ENCODE measurements at regions not wholly inside any gene's neighbourhood (a gene's known extent, or its start where the extent isn't known, plus 50 kb on each side); places are given as distances from the start of the nearest gene placed in this dataset.

- no peak overlapping the region for H3K4me2 ChIP-seq (ENCODE audit: extremely low read depth, insufficient read depth, low read length)
- H3K4me1 ChIP-seq (ENCODE audit: control insufficient read depth, extremely low read depth, insufficient read depth, low read length): no peaks in the 10 kb centered on the region
- no peaks in the 10 kb centered on the region for H3K36me3 ChIP-seq (ENCODE audit: control insufficient read depth, insufficient read depth, low read length)
- no peaks in the 10 kb centered on the region for H3K9me3 ChIP-seq (ENCODE audit: control insufficient read depth, insufficient read depth, low read depth, low read length)
- H3K27me3 ChIP-seq (ENCODE audit: control insufficient read depth, insufficient read depth, low read length): no peaks in the 10 kb centered on the region
- no peaks in the 10 kb centered on the region for H4K20me1 ChIP-seq (ENCODE audit: control insufficient read depth, extremely low read depth, insufficient read depth, low read length)
- TF ChIP-seq, protein P1, sequence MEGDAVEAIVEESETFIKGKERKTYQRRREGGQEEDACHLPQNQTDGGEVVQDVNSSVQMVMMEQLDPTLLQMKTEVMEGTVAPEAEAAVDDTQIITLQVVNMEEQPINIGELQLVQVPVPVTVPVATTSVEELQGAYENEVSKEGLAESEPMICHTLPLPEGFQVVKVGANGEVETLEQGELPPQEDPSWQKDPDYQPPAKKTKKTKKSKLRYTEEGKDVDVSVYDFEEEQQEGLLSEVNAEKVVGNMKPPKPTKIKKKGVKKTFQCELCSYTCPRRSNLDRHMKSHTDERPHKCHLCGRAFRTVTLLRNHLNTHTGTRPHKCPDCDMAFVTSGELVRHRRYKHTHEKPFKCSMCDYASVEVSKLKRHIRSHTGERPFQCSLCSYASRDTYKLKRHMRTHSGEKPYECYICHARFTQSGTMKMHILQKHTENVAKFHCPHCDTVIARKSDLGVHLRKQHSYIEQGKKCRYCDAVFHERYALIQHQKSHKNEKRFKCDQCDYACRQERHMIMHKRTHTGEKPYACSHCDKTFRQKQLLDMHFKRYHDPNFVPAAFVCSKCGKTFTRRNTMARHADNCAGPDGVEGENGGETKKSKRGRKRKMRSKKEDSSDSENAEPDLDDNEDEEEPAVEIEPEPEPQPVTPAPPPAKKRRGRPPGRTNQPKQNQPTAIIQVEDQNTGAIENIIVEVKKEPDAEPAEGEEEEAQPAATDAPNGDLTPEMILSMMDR (conservative IDR thresholded peaks at IDR 0.05 in 1 of 2, IDR thresholded peaks at IDR 0.05 in 1 of 2; ENCODE audit: low read depth in 1 of 2, low read length in 2 of 2): no peak
- no peak for TF ChIP-seq EZH2 (IDR thresholded peaks at IDR 0.05; ENCODE audit: low read length, missing control alignments)
- no peak overlapping the region for H3K4me3 ChIP-seq (replicated peaks in 1 of 4; ENCODE audit: control extremely low read depth in 1 of 4, insufficient read depth in 1 of 4, low read depth in 3 of 4, low read length in 4 of 4)
- DNase-seq (ENCODE audit: low read depth in 2 of 2): no peak
- no peak overlapping the region for H2AFZ ChIP-seq (ENCODE audit: low read length)
- no peak overlapping the region for H3K27ac ChIP-seq (ENCODE audit: insufficient read depth, low read length)
- no peak overlapping the region for H3K9ac ChIP-seq (ENCODE audit: insufficient read depth, low read length)
- H3K79me2 ChIP-seq (ENCODE audit: control insufficient read depth, insufficient read depth, low read length): no peaks in the 10 kb centered on the region
These were observed 250.0 kb upstream of the EEF2KMT start for GRCh38 chr16:5347561-5347960.

GRCh38 chr16:5336941-5337340, 239.3 kb upstream of the EEF2KMT start:
- Histone ChIP-seq H3K27me3 (ENCODE audit: control insufficient read depth, insufficient read depth, low read length) (no peaks in the 10 kb centered on the region), H3K9me3 (ENCODE audit: control insufficient read depth, insufficient read depth, low read depth, low read length) (no peaks in the 10 kb centered on the region), H4K20me1 (ENCODE audit: control insufficient read depth, extremely low read depth, insufficient read depth, low read length) (no peaks in the 10 kb centered on the region), H3K4me2 (ENCODE audit: extremely low read depth, insufficient read depth, low read length) (no peak overlapping the region), H2AFZ (ENCODE audit: low read length) (no peak overlapping the region), H3K79me2 (ENCODE audit: control insufficient read depth, insufficient read depth, low read length) (no peaks in the 10 kb centered on the region), H3K9ac (ENCODE audit: insufficient read depth, low read length) (no peak overlapping the region), H3K4me1 (ENCODE audit: control insufficient read depth, extremely low read depth, insufficient read depth, low read length) (no peaks in the 10 kb centered on the region), H3K36me3 (ENCODE audit: control insufficient read depth, insufficient read depth, low read length) (no peaks in the 10 kb centered on the region), H3K4me3 (replicated peaks in 1 of 4; ENCODE audit: control extremely low read depth in 1 of 4, insufficient read depth in 1 of 4, low read depth in 3 of 4, low read length in 4 of 4) (no peak overlapping the region), H3K27ac (ENCODE audit: insufficient read depth, low read length) (no peak overlapping the region)
- DNase-seq (ENCODE audit: low read depth in 2 of 2): no peak
- TF ChIP-seq EZH2 (IDR thresholded peaks at IDR 0.05; ENCODE audit: low read length, missing control alignments): no peak
- TF ChIP-seq, protein P1 (conservative IDR thresholded peaks at IDR 0.05 in 1 of 2, IDR thresholded peaks at IDR 0.05 in 1 of 2; ENCODE audit: low read depth in 1 of 2, low read length in 2 of 2): no peak

- peak in 1 of 2 donors; percentile 55 for DNase-seq (ENCODE audit: low read depth in 2 of 2)
- H2AFZ ChIP-seq (ENCODE audit: low read length): no peak overlapping the region
- TF ChIP-seq, protein P1 (conservative IDR thresholded peaks at IDR 0.05 in 1 of 2, IDR thresholded peaks at IDR 0.05 in 1 of 2; ENCODE audit: low read depth in 1 of 2, low read length in 2 of 2): no peak
- no peak for TF ChIP-seq EZH2 (IDR thresholded peaks at IDR 0.05; ENCODE audit: low read length, missing control alignments)
These were observed 236.4 kb upstream of the EEF2KMT start for GRCh38 chr16:5333991-5334390.

More at GRCh38 chr16:5333991-5334390, 236.4 kb upstream of the EEF2KMT start:
- no peaks in the 10 kb centered on the region for H3K27me3 ChIP-seq (ENCODE audit: control insufficient read depth, insufficient read depth, low read length)
- no peaks in the 10 kb centered on the region for H3K9me3 ChIP-seq (ENCODE audit: control insufficient read depth, insufficient read depth, low read depth, low read length)
- no peak overlapping the region for H3K4me2 ChIP-seq (ENCODE audit: extremely low read depth, insufficient read depth, low read length)
- H3K36me3 ChIP-seq (ENCODE audit: control insufficient read depth, insufficient read depth, low read length): no peaks in the 10 kb centered on the region
- no peak overlapping the region for H3K27ac ChIP-seq (ENCODE audit: insufficient read depth, low read length)
- no peaks in the 10 kb centered on the region for H3K79me2 ChIP-seq (ENCODE audit: control insufficient read depth, insufficient read depth, low read length)
- no peak overlapping the region for H3K9ac ChIP-seq (ENCODE audit: insufficient read depth, low read length)
- no peaks in the 10 kb centered on the region for H4K20me1 ChIP-seq (ENCODE audit: control insufficient read depth, extremely low read depth, insufficient read depth, low read length)
- no peak overlapping the region for H3K4me3 ChIP-seq (replicated peaks in 1 of 4; ENCODE audit: control extremely low read depth in 1 of 4, insufficient read depth in 1 of 4, low read depth in 3 of 4, low read length in 4 of 4)
- H3K4me1 ChIP-seq (ENCODE audit: control insufficient read depth, extremely low read depth, insufficient read depth, low read length): no peaks in the 10 kb centered on the region

Measured in fibroblast of lung (primary cell).